COLO829 (cell line): ENCODE measurements at regions not wholly inside any gene's neighbourhood (a gene's known extent, or its start where the extent isn't known, plus 50 kb on each side); places are given as distances from the start of the nearest gene placed in this dataset.

Experiments
- DNase-seq: peaks from one replicate; pipeline ENCODE4 v3.0.0; 2012; ENCODE audit warnings: low spot score

DNA sequence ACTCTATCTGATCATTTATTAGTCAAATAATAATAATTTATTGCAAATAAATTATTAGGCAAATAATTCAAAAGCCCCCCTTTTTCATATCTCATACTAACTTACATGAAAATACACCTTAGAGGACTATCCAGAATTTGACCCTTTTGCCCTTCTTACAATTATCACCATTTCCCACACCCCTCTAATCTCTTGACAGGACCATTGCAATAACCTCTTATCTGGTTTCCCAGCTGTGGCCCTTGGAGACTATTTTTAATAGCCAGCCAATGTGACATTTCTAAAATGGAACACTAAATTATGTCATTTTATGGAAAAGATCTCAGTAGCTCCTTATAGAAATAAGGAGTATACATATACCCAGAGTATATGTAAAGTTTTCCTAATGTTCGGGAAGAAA is 588.4 kb upstream of the COX7C start:
- no peak for DNase-seq

DNA sequence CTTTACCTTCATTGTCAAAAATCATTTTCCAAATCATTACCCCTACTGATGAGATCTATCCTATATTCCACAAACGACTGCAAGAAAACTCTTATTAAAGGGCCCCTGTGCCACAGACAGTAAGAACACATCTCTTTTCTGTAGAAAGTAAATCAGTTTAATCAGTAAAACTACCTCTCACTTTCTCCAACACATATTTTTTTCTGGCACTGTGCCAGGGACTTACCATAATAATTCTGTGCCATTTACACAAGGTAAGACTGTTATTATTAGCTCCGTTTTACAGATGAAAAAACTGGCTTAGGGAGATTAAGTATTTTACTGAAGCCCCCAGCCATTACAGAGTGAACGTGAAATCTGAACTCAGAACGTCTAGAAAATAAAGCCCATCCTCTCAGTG is 587.0 kb upstream of the COX7C start:
- no peak for DNase-seq

DNA sequence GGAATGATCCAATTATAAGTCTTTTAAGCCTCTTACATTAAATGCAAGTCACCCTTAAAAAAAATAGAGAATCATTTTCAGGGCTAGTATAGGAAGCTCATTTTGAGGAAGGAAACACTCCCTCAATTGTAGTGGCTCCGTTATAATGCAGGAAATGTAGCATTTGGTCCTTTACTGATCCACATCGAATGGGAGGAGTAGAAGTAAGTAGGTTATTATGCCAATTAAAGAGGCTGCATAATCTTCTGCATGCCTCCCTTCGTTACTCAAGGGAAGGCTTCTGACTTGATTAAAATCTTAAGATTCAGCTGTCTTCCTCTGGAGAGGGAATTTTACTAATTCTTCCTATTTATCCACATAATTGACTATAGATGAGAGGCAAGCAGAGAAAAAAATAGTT is 579.2 kb upstream of the COX7C start:
- DNase-seq, result no peak

DNA sequence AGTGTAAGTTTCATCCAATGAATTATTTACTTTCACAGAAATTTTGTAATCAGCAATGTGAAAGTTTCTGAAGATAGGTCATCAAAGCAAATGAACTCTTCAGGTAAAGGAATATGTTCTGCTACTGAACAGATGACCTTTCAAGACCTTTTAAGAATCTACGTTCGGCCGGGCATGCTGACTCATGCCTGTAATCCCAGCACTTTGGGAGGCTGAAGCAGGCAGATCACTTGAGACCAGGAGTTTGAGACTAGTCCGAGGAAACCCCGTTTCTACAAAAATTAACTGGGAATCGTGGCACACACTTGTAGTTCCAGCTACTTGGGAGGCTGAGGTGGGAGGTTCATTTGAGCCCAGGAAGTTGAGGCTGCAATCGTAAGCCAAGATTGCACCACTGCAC is 578.4 kb upstream of the COX7C start:
- DNase-seq, result no peak

DNA sequence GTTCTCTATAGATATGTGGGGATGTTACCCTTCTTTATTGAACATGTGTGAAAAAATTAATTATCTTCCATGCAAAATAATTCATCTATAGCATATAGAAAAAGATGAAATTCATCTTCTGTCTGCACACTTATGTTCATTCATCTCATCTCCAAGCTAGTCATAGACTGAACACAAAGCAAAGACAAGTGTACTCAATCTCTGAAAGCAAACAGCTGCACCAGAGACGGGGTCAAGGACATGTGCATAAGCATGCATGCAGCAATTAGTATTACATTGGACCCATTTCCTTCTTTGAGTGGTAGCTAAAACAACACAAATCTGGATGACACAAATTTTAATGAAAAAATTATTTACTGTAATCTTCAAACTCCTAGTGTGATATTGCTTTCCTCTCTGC is 547.0 kb upstream of the COX7C start:
- no peak for DNase-seq

DNA sequence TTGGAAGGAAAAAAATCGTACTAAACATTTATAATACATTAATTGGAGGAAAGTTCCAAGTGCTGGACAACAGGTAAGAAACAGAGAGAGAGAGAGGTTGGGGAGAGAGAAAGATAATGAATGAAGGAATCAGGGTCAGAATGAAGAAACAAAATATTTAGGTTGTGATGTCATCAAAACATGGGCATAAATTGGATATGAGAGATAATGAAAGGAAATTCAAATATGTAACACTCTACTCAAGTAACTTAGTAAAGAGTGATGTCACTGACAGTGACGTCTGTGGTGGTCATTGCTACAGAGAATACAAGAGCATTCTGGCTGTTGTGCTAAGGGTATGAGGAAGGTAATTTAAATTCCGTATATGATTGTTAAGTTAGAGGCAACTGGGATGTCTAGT is 543.4 kb upstream of the COX7C start:
- DNase-seq, result no peak

DNA sequence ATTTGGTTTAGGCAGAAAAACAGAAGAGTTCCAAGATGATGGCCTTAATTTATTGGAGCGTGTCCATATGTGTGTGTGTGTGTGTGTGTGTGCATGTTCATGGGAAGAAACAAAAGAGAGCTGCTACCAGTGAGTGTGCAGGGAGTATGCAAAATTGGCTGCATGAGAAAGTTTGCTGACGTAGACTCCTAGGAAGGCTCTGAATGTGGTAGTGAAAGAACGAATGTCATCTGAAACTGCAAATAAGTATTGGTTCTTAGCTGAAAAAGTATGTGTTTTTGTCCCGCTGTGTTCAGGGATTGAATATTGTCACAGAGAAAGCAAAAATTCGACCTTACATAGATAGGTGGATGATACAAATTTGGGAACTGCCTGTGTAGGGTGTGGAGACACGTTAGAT is 542.6 kb upstream of the COX7C start:
- no peak for DNase-seq

DNA sequence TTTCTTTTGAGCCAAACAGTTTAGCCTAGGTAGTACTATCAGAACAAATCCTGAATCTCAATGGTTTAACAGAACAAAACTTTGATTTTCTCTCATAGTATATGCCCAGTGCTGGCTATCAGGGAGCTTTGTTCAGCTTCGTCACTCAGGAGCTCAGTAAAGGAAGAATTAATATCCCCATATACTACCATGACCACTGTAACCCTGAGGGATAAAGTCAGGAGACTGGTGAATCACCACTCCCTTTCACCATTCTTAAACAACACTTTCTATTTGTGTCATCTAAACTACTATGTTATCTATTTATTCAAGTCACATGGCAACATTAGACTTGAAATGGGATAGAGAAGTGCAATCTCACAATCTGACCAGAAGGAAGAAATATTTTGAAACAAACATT is 522.6 kb upstream of the COX7C start:
- no peak for DNase-seq

DNA sequence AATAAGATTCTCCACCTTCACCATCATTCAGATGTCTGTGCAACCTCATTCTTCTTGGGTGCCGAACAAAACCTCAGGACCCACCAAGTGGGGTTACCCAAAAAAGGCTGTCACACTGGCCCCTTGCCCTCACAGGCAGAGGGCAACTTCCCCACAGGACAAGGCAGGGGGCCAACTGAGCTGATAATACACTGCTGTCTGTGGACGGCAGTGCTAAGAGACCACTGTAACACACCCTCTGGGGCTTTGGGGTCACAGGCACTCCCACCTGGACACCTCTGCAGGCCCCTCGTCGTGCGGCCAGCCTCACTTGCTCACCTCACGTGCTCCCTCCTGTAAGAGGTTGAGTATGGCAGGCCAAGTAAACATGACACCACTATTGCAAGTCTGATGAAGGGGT is 515.8 kb upstream of the COX7C start:
- DNase-seq, result no peak

DNA sequence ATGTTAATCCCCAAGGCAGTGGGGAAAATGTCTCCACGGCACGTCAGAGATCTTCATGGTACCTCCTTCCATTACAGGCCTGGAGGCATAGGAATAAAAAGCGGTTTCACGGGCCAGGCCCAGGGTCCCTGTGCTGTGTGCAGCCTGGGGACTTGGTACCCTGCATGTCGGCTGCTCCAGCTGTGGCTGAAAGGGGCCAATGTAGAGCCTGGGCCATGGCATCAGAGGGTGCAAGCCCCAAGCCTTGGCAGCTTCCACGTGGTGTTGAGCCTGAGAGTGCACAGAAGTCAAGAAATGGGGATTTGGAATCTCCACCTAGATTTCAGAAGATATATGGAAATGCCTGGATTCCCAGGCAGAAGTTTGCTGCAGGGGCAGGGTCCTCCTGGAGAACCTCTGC is 508.9 kb upstream of the COX7C start:
- DNase-seq, result no peak

DNA sequence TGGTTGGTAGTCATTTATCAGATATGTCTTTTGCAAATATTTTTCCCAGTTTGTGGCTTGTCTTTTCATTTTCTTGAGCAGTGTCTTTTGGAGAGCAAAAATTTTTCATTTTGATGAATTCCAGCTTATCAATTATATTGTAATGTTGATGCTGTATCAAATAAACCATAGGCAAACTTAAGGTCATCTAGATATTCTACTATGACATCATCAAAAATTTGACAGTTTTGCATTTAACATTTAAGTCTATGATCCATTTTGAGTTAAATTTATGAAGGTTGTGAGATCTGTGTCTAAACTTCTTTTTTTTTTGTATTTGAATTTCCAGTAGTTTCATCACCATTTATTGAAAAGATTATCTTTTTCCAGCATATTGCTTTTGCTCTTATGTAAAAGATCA is 505.5 kb upstream of the COX7C start:
- no peak for DNase-seq

DNA sequence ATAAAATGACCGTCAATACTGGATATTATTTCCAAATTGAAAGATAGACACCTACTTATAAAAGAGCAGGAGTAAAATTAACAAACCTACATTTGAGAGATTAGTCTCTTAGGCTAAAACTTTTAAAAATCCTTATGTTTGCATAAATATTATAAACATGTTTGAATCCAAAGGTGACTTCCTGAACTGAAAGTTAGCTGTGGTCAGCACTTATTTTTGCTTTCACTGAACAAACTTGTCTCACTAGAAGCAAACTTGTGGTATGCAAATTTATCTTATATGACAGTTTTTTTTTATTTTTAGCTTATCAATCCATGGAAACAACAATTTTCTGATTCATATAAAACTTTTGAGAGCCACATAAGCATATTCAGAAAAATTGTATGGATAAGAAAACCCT is 502.6 kb upstream of the COX7C start:
- no peak for DNase-seq

DNA sequence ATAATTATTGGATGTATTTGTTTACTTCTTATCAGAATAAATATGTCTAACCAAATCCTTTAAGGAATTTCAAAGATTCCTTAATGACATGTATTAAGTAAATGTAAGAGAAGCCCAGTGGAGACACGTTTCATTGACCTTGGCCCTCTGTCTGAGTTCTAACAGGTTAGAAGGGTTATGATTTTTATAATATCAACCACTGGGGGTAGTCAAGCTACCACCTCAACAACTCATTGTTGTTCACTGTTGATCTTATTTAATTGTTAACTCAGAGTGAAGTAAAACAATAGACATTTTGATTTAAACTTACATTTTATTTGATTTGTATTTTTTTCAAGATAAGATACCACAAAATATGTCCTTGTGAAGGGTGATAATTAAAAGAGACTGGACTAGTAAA is 499.2 kb upstream of the COX7C start:
- DNase-seq, result no peak

DNA sequence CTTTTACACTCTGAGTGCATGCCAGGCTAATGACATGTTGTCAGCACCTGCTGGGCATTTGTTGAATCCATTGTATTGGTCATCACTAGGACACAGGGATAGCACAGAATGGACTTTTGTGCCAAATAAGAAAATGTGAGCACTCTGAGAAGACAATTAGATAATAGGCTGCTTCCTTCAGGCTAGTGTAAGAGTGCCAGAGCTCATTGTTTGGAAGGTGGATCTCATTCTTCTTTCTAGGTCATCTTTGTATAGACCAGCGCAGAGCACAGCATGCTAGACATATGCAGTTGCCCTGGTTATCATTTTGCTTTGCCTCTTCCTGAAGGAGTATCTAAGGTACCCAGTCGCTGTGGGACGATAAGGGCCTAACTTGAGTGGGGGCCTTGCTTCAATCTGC is 493.4 kb upstream of the COX7C start:
- no peak for DNase-seq

DNA sequence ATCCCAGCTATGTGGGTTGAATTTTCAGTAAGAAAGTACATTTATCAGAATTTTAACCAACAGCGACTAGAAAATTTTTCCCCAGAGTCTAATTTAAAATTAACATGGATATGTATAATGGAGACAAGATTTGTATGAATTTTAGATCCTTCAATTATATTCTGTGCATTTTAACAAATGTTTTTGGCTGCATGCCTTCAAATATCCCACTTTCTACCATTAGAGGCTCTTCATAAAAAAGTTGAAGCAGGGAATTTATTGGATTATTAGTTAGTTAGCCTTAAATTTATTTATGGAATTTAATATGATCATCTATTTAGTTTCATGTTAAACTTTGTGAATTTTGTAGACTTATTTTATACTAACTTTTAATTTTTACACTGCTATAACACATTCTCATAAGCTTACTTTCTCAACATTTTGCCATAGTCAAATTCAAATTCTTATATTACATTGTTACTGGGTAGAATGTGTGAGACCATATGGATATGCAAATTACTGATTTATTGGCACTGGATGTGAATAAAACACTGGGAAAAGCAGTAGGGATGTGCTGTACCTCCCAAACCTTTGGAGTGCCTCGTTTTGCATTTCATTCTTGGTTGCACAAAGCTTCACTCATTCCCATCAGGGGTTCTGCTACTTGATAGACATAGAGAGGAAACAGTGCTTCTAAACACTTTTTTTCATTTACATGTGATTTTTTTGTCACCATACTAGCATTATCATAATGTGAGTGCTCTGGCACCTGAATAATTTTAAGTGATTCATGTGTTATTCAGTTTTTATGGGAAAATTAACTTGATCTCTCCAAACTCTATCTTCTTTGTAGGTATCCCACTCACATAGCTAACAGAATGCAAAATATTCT is 491.8 kb upstream of the COX7C start:
- no peak for DNase-seq

DNA sequence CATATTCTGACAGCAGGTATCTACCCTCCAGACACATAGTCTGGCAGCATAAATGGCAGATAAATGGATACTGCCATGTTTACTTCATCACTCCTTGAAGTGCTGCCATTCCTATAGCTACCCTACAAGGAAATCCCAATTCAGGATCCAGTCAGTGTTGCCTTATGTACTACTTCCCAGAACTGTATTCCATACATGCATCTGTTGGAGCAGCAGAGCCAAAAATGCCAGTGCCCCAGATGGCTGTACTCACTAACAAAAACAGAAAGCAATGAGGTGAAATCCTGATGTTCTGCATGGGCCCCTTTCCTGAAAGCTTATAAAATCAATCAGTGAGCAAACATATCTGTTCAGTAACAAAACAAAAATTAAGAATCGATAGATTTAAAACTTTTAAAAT is 490.0 kb upstream of the COX7C start:
- DNase-seq, result no peak

DNA sequence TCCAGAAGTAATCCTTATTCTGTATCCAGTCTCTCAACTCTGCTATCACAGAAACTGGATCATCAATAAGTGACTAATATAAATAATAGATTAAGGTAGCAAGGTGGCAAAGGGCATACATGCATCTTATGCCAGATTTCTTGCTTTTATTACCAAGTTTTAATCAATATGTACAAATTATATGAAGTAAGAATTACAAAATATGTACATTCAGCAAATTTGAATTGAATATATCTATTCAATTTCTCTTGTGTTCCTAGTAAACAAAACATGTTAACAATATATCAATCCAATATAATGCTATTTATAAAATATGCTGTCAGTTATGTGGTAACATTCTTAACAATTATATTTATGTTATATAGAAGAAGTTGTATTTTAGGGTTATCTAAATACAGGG is 488.7 kb upstream of the COX7C start:
- DNase-seq, result no peak

DNA sequence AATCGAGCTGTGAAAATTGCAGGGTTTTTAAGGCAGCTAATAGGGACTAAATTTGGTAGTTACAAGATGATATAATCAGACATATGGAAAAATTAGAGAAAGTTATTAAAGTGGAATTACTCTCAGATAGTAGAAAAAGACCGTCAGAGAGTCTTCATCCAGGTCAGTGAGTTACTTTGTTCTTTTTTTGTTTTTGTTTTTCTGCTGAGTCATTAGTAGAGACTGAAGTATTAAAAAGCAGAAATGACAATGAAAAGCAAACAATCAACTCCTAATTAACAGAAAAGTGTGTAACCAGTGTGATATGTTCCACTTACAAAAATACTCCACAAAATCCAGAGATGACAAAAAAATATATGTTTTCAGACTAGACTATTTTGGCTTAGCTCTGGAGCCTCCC is 480.4 kb upstream of the COX7C start:
- no peak for DNase-seq

DNA sequence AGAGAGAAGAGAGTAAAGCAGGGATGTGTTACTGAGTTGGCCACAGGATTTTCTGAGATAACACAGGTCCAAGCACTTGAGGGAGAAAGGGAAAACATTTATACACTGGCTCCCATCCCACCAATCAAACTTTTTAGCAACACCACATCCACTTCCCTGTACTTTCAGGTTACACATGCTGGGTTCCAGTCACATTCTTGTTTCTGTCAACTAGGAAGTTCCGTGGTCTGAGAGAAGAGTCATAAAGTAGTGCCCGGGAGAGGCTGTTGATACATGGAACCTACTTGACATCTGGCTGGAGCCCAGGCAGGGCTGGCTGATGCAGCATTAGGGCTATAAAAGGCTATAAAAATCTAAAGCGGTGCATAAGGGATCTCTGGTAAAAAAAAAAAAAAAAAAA is 473.9 kb upstream of the COX7C start:
- no peak for DNase-seq

DNA sequence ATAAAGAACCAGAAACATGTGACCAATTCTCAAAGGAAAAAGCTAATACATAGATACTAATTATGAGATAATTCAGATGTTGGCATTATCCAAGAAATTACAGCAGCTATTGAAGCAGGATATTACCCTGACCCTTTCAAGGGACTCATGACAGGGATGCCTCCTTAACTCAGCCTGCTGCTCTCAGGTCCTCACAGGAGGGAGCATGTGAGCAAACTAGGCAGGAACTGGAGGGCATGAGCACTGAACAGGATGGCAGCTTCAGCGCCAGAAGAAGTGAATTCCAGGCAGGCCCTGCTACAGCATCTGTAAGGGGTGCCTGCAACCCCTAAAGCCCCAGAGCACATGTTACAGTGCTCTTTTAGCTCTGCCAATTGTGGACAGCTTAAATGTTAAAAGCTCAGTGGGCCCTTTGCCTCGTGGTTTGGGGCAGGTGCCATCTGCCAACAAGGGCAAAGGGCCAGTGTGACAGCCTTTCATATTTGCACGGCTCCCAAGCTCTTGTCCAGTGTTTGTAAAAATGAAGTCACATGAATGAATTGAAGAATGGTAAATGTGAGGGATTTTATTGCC is 464.7 kb upstream of the COX7C start:
- DNase-seq, result no peak

DNA sequence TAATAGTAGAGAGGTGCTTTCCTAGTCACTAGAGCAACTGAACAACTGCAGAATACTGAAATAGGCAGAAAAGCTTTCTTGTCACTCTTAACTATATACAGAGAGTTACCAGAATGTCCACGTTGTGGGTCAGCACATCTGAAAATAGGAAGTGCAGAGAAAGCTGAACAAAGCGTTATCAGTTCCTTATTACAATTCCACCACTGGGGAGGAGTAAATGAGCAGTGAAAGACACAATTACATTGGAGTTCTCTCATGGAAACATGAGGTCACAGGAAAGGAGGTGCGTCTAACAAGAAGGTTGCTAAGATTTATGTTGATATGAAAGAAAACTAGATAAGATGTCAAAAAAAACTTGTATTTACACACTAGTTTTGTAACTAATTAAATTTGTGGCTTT is 461.9 kb upstream of the COX7C start:
- DNase-seq, result no peak

DNA sequence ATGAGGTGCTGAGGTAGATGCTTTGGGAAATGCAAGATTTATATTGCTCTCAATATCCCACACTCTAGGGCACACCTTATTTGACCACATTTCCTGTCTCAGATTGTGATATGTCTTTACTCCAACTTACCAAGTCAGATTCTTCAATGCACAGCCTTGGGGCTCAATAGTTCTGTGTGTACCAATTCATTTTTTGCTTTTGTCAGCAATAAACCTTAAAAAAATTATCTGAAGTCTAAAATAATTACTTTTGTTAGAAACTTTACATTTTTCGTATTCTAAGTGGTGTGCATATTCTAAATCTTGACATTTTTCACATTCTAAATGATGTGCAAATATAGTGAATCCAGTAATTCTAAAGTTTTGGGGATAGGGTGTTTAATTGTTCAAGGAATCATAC is 447.5 kb upstream of the COX7C start:
- DNase-seq, result no peak

DNA sequence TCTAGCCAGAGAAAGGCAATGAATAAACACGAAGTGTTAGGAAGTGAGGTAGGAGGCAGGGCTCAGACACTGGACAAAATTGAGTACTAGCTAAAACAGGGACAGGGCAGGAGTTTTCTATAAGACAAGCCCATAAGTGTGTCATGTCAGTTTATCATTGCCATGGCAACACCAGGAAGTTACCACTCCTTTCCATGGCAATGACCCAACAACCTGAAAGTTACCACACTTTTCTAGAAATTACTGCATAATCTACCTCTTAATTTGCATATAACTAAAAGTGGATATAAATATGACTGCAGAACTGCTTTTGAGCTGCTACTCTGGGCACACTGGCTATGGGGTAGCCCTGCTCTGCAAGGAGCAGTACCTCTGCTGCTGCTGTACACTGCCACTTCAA is 442.5 kb upstream of the COX7C start:
- no peak for DNase-seq

DNA sequence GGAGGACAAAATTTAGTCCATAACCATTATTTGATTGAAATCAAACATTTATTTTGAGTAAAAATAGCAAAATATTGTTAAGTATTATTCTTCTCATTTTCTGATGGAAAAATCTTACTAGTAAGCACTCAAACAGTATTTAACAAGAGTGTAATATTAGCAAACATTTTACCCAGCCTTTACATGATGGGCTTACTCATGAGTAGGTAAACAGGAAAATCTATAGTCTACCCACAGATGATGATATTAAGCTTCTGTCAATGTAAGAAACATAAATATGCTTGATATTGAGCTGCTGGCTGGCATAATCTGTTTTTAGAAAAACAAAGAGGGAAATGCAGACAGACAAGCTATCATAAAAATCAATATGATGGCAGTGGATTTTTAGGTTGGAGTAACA is 418.5 kb upstream of the COX7C start:
- DNase-seq, result no peak
